ENCODE measurements at regions not wholly inside any gene's neighbourhood (a gene's known extent, or its start where the extent isn't known, plus 50 kb on each side); places are given as distances from the start of the nearest gene placed in this dataset.
"Not testable (repeated sequence)": the region's sequence is repeated elsewhere in the genome, so short reads cannot be mapped to it uniquely, and the experiment has no call there.

DNA sequence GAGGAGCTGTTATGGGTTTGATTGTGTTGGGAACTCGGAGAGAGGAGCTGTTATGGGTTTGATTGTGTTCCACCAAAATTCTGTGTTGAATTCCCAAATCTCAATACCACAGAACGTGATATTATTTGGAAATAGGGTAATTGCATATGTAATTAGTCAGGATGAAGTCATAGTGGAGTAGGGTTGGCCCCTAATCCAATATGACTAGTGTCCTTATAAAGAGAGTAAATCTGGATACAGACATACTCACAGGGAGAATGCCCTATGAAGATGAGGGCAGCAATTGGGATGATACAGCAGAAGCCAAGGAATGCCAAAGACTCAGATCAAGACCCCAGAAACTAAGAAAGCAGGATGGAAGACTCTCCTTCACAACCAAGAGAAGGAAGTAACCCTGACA lies 1023.2 kb upstream of the ZEB2 start:
- no peak for DNase-seq (ENCODE audit: low read depth in 2 of 2)

DNA sequence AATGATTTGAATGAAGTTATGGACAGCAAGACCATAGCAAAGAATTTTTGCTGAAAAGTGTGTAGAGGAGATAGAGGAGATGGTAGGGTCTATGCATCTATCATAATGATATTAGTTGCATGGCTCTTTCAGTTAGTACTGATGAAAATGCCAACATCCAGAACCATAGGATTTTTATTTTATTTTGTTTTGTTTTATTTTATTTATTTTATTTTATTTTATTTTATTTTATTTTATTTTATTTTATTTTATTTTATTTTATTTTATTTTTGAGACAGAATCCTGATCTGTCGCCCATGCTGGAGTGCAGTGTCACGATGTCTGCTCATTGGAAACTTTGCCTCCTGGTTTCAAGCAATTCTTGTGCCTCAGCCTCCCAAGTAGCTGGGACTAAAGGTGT lies 1021.1 kb upstream of the ZEB2 start:
- no peak for DNase-seq (ENCODE audit: low read depth in 2 of 2)

DNA sequence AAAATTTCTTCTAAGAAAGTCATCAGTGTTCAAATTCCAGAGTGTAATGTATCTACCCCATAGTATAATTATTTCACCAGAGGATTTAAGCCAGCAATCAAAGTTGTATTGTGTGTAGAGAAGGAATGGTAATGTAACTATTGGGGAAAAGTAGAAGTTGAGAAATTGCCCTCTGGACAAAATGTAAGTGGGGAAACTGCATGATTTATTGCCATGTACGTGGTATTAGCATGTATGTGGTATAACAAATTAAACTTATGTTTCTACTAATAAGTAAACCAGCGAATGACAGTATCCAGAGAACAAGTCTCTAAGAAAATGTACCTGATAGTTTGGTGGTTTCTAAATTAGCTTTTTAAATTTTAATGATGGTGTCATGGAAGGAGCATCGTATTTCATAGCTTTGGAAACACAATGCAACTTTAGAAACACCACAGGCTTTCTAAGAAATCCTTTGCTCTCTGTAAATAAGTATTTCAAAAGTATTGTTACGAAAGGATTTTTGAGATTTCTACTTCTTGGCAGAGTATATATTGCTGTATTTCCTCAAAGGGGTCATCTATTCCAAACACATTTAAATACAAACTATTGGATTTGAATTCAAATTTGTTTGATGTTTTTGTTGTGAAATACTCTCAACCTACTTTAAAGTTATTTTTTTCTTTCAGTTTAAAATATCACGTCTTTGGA lies 1018.9 kb upstream of the ZEB2 start:
- DNase-seq (ENCODE audit: low read depth in 2 of 2): no peak

DNA sequence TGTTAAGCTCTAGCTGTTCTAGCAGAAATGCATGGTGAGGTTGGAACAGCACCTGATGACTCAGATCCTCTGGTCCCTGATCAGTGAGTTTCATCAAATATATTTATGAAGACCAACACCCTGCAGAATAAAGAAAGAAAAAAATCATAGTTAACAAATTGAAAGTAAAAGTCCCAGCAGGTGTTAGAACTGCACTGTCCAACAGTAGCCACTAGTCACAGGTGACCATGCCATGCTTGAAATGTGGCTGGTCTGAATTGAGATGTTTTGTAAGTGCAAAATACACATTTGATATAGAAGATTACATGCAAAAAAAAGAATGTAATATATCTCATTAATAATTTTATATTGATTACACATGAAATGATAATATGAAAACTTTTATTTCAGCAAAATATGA lies 1010.7 kb upstream of the ZEB2 start:
- DNase-seq (ENCODE audit: low read depth in 2 of 2): no peak

DNA sequence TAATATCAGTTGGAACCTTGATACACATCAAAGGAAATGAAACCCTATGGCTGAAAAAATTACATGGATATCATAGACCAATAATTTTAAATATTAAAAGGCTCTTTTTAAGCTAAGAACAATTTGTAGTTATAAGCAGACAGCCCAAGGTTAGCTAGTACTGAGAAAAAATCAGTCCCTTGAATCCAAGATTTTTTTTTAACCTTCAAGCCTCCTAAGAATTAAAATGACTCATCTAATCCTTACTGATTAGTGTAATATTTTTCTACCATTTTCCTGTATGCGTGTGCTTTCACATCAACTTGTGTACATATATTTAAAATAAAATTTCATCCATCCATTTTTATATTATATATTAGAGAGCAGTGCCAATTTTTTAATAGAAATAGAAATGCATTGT lies 1004.9 kb upstream of the ZEB2 start:
- DNase-seq (ENCODE audit: low read depth in 2 of 2): no peak

DNA sequence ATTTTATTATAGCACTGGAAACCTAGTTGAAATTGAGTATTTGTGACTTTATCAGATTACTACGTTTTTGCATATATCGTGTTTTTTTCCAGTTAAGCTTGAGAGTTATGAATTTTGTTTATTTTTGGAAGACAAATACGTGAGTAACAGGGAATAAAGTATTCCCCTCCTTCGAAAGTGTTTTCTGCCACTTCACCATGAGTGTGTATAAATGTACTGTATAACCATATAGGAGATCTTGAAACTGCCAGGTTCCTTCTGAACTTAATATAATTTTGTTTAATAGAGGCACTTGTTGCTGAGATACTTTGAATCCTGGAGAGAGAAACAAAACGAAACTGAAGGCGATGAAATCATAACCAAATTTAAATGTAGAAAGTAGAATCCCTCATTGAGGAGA lies 1004.4 kb upstream of the ZEB2 start:
- DNase-seq (ENCODE audit: low read depth in 2 of 2): no peak

DNA sequence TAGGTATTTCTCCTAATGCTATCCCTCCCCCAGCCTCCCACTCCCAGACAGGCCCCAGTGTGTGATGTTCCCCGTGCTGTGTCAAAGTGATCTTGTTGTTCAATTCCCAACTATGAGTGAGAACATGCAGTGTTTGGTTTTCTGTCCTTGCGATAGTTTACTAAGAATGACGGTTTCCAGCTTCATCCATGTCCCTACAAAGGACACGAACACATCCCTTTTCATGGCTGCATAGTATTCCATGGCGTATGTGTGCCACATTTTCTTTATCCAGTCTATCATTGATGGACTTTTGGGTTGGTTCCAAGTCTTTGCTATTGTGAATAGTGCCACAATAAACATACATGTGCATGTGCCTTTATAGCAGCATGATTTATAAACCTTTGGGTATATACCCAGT lies 999.3 kb upstream of the ZEB2 start:
- not testable (repeated sequence) for DNase-seq (ENCODE audit: low read depth in 2 of 2)

DNA sequence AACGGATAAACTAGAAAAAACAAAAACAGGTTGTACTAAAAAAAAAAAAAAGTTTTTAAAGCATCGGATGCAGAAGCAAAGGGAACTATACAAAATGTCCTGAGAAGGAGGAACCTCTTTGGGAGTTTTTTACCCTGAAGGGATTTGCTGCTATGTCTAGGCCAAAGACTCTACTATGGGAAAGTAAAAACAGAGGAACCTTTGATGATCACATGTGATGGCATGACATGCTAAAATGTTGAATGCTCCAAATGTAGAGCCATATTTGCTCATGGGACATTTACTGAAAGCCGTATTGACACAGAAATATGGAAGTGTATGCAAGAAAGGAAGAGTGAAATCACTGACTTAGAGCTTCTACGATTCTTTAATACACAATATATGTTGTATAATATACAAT lies 992.0 kb upstream of the ZEB2 start:
- DNase-seq (ENCODE audit: low read depth in 2 of 2): no peak

DNA sequence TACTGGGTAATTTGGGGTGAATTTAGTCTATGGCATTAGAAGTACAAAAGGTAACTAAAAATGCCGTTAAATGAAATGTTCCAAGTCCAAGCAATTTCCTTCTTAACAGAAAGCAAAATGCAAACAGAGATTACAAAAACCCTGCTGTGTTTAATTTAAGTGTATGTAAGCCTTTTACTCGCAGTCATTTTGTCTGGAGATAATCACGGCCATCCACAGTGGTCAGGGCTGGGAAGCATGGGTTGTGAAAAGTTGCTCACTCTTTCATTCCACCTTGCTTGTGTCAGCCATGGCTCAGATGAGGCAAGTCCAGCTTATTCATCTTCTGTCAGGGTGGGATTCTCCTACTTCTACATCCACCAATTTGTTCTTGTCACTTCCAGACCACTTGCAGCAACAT lies 983.6 kb upstream of the ZEB2 start:
- DNase-seq (ENCODE audit: low read depth in 2 of 2): no peak

DNA sequence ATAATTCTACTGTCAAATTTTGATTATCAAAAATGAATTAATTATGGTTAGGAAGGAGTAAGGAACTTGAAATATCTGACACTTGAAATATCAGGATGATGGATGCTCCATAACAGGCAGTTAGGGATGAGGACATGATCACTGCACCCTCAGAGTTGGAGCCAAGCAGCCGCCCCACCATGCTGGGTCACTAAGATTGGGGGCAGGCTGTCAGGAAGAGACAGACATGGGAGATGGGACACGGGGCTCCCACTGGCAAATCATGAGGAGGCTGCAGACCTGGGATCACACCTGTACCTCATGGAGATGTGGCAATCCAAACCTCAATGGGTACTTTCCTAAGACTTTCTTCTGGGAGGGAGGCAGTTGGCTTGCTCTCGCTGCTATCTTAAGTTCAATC lies 982.0 kb upstream of the ZEB2 start:
- no peak for DNase-seq (ENCODE audit: low read depth in 2 of 2)

DNA sequence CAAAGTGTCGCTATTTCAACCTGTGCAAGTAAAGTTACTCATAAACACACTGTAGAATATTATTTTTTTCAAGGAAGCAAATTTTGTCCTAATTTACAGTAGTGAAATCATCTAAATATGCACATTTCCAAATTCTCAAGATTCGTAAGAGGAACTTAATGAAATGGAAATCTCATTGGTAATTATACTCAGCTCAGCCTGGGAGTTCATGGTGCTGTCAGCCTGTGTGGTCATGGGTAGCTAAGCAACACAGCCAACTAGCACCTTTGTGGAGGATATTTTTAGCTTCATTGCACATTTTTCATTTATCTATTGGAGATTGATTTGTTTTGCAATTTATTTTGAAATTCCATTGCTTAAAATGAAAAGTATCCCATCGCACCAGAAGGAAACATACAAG lies 975.7 kb upstream of the ZEB2 start:
- no peak for DNase-seq (ENCODE audit: low read depth in 2 of 2)

DNA sequence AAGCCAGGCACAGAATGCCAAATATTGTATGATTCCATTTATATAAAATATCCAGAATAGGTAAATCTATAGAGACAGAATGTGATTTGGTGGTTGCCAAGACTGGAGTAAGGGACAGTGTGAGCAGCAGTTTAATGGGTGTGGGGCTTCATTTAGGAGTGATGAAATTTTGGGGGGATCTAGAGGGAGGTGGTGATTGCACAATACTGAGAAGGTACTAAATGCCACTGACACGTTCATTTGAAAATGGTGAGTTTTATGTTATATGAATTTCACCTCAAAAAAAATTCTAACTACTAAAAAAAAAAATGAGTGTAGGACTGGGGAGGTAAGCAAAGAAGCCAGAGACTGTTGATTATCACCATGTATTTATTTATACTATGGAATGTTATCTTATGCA lies 974.5 kb upstream of the ZEB2 start:
- DNase-seq (ENCODE audit: low read depth in 2 of 2): no peak

DNA sequence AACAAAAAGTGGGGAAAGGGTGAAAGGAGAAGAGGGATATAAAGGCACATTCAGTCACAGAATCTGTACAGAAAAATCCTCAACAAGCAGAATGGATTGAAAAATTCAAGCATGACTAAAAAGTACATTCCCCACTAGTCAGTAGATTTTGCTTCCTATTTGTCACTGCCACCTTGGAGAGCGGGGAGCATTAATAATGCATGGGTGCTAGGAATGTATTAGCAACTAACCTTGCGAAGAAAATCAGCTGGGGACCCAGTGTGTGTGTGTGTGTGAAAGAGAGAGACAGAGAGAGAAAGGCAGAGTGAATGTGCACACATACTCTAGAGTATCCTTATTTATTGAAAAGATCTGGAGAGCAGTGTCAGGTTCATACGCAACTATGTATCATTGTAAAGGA lies 968.7 kb upstream of the ZEB2 start:
- no peak for DNase-seq (ENCODE audit: low read depth in 2 of 2)

DNA sequence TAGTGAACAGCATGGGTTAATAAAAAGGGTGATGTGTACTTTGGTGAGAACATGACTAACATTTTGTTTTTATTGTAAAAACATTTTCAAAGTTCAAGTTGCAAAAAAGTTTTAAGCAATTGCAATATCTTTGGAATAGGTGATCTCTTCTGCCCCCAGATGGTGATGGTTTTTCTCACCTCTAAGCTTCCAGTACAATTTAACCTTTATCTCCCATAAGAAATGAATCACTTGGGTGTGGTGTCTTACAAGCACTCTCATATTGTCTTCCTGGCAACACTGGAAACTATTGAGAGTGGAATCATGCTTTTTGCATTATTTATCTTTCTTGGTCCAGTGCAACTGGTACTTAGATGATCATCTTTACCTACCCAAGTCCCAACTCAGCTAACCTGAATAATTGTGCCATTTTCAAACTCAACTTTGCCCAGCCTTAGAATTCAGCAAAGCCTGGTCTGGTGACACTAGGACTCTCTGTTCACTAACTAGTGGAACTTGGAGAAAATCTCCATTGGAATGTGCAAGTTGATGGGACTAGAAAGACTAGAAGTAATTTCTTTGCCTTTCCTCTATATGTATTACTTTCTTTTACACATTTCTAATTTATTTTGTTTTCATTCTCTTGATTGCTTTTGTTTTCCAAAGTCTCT lies 964.7 kb upstream of the ZEB2 start:
- DNase-seq (ENCODE audit: low read depth in 2 of 2): peak in 1 of 2 experiments; percentile 28

DNA sequence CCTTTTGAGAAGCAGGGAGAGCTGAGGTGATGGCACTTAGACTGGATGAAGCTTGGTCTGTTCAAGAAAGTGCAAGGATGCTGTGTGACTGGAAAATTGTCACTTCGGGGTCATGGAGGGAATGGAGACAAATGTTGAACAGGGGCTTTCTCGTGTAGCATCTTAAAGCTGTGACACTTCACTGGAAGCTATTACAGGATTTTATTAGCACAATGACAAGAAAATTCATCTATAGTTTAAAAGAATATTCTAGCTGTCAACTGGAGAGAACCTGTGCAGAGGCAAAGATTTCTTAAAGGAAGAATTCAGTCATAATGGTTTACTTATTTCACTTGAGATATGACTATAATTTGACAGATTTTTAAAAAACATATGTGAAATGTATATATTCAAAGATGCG lies 963.9 kb upstream of the ZEB2 start:
- DNase-seq (ENCODE audit: low read depth in 2 of 2): no peak

DNA sequence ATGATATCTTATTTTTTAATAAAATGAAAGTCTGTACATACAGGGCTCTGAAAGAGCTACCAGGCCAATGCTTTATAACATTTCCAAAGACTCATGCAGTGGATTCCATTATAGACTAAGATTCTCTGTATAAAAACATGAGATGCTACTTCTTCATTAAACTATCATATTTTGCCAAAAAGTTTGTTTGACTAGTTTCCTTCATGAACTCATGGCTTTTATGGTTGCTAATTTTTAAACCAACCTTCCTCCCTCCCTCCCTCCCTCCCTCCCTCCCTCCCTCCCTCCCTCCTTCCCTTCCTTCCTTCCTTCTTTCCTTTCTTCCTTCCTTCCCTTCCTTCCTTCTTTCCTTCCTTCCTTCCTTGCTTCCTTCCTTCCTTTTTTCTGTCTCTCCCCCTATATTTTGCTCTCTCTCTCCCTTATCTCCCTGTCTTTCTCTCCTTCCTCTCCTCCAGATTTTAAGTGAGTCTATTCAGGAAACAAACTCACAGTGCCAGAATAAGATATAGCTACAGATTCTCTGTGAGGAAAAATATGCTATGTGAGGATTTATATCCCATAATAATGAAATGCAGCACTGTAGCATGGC lies 961.5 kb upstream of the ZEB2 start:
- no peak for DNase-seq (ENCODE audit: low read depth in 2 of 2)

DNA sequence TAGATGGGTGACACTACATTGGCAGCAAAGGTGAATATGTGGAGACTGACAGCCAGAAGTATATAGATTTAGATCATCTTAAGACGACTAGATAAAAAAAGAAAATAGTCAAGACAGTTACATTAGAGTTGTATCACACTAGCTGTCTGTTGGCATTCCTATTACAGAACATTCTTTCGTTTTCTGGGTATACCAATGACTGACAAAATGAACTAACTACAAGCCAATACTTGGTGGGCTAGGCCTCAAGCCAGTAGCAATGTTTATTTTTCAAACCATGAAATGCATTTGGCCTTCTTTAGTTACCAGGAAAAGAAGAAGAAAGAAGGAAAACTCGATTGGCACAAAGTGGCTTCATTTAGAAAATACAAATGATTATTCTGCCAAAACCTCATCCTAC lies 944.9 kb upstream of the ZEB2 start:
- DNase-seq (ENCODE audit: low read depth in 2 of 2): no peak

DNA sequence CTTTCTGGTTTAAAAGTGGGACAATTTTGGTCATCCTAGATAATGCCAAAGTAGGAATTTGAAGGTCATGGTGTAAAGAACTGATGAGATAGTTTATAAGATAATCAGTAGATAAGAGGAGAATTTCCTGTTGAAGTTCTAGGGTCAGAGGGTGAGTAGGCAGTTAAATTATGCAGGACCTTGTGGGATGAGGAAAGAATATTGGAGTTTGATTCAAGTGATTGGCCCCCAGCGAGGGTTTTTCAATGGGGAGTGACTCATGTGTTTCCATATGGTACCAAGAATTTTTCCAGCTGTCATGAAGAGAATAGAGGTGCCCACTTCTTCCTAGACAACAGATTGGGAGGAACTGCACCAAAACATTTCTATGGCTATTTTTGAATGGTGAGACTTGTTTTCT lies 940.2 kb upstream of the ZEB2 start:
- DNase-seq (ENCODE audit: low read depth in 2 of 2): no peak

DNA sequence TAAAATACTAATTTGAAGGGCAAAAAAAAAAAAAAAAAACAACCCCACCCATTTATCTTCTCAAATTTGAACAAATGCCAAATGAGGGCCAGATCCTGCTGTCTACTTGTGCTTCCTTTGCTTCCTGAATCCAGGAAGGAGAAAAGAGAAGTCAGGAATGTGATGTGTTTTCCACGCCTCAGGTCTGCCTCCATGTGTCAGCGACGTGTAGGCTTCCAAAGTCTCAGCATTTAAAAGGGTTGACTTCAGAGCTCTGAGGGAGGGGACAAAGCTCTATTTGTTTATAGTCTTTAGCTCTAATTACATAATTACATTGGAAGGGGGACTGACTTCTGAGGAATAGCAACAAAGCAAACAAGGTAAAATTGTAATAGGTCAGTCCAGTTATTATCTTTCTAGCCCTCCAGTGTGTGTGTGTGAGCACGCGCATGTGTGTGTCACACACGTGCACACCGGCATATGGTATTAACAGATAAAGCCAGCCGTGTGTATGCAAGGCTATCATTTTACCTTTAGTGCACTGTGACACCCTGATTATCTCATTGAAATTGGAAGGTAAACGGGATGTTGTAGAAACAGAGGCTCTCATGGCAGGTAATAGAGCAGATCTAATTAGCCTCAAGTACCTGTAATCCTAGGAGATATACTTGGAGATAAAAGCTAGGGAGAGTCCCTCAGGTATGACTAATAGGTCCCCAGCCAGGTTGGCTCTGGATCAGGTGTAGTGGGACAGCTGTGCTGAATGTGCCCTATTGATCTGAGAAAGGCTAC lies 911.4 kb upstream of the ZEB2 start:
- DNase-seq (ENCODE audit: low read depth in 2 of 2): no peak

DNA sequence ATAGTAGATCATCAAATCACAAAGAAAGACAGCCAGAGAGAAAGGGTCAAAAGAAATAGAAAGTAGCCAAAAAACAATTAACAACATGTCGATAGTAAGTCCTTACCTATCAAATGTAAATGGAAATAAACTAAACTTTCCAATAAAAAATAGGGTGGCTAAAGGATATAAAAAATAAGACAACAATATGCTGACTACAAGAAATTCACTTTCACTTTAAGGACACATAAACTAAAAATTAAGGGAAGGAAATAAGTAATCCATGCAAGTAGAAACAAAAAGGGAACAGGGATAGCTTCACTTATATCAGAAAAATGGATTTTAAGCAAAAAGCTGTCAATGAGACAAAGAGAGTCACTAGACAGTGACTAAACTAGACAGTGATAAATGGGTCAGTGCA lies 903.9 kb upstream of the ZEB2 start:
- DNase-seq (ENCODE audit: low read depth in 2 of 2): no peak

DNA sequence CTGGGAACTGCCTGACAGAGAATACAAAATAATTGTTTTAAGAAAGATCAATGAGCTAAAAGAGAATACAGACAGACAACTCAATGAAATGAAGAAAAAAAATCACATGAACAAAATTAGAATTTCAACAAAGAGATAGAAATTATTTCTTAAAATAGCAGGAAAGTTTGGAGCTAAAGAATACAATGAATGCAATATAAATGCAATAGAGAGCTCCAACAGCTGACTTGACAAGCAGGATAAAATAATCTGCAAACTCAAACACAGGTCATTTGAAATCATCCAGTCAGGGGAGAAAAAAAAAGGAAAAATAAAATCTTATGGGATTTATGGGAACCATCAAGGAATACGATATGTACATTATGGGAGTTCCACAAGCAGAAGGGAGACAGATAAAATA lies 902.7 kb upstream of the ZEB2 start:
- DNase-seq (ENCODE audit: low read depth in 2 of 2): no peak

DNA sequence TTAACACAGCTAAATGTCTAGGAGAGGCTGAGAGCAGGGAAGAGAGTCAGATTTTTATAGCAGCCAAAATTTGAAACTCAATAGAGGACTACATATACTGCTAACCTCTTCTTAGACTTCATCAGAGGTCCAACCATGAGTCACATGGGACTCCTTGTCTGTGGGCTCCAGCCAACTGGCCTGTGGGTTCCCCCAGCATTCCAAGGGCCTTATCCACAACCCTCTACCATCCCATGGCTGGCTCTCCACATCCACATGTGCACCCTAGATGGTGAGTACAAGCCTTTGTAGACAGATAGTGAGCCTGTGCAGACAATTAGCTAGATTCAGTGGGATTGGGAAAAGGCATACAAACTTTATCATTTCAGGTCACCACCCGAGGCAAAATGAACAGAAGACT lies 901.9 kb upstream of the ZEB2 start:
- DNase-seq (ENCODE audit: low read depth in 2 of 2): no peak

DNA sequence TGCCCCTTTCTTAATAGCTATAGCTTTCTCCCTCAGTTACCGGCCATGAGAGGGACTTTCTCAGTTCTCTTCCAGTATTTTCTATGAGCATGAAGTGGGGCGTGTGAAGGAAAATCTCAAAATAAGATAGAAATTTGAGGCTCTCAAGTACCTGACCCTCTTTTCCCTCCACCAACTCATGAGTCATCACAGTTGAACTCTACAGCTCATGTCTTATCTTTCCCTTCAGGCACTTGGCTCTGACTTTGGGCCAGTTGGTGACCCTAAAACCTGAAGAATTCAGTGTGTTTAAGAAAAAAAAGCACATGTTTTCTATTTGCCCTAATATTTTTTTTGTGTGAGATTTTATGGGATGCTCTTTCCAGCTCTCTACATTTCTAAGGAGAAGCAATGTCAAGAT lies 896.7 kb upstream of the ZEB2 start:
- DNase-seq (ENCODE audit: low read depth in 2 of 2): no peak
